ENCODE measurements at regions not wholly inside any gene's neighbourhood (a gene's known extent, or its start where the extent isn't known, plus 50 kb on each side); places are given as distances from the start of the nearest gene placed in this dataset.

GRCh38 chr2:204191574-204191973 is 255.0 kb downstream of the ICOS start:
- DNase-seq = no peak

- DNase-seq = no peak
Observed at GRCh38 chr2:204195498-204195897, 258.9 kb downstream of the ICOS start.

DNA sequence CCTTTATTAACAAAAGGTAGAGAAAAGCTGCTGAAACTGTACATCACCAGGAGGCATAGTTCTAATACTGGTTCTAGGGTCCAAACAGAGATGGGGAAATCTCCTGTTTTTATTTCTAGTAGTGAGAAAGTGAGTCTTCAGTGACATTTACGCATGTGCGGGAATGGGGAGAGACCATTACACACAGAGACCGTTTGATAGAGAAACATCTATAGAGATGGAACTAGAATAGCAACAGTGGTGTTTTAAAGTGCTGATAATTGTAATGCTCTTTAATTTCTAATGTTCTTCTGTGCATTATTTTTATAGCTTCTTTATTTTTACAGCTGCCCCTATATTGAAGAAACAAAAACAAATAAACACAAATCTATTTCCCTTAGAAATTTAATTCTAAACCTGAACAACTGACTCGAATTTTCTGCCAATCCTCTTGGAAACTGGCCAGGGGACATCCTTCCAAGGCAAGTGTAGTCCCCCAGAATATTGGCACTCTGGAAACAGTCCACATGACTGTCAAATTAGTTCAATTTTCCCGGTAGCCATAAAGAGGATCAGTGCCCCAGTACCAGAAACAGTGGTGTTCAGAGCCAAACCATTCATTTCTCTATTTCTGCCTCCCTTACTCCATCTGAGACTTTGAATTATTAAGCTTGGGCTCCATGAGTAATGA is 260.9 kb downstream of the ICOS start:
- DNase-seq = no peak

- no peak for DNase-seq
Observed at GRCh38 chr2:204199357-204199756, 262.8 kb downstream of the ICOS start.

GRCh38 chr2:204201507-204201906 is 264.9 kb downstream of the ICOS start:
- DNase-seq = no peak

DNA sequence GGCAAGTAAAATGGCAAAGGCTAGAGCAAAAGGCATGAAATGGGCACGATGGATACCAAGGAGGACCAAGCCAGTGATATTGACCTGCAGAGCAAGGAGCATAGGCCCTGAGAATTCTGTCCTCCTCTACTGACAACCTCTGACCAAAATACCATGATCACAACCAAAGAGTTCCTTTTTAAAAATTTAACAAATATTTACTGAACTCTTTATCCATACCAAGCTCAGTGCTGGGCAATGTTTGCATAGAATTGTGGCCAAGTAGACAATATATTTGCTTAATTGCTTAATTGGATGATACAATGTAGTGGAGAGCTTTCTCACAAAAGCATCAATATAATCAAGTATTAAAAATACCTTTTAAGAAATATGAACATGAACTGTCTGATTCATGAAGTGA is 265.7 kb downstream of the ICOS start:
- no peak for DNase-seq

GRCh38 chr2:204203704-204204103 is 267.1 kb downstream of the ICOS start:
- DNase-seq = no peak

DNA sequence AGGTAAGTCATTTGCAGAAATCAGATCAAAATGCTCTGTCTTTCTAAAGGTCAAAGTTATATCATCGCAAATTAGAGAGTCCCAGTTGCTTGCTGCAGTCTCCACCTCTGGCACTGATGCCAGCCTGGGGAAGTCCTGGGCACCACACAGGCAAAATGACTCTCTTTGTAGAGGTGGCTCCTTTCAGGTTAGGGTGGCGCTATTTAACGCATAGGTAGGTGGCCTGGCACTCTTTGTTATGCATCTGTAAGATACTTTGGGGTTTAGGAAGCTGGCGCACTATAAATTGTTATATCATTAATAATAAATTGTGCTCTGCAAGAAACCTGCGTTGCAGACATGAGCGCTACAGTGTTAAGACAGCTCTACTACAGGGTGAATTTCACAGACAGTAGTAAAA is 268.5 kb downstream of the ICOS start:
- DNase-seq = no peak

DNA sequence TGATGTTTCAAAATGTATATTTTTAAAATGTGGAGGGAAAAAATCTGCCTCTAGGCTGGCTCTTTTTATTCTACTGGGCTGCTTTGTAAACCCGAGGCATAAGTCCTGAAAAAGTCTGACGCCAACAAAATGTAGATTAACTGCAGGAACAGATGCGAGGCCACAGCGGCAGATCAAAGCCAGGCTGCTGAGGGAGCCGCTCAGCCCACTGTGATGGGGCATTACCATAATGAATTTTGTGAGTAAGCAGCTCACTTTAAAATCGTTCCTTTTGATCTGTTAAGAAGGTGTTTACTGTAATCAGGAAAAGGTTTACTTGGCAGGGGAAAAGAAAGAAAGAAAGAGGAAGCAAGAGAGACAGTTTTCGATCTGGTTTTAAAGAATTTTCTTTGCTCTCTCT is 269.0 kb downstream of the ICOS start:
- DNase-seq = no peak

DNA sequence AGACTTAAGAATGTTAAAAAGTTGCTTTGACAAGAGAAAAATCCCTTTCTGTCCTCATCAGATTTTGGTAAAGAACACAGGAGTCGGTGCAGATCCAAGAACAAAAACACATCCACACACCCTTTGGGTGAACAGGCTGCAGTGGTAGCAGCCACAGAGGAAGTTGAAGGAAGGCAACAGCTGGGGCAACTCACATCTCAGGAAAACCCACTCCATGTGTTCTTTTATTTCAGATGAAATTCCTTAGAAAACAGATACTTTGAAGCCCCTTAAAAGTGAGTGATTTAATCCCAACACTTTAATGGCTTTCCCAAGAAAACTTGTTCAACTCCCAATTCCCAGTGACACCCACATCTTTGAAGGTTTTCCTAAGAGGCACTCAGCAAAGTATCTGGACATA is 271.3 kb downstream of the ICOS start:
- DNase-seq = no peak

- no peak for DNase-seq
Observed at GRCh38 chr2:204213588-204213987, 277.0 kb downstream of the ICOS start.

GRCh38 chr2:204218040-204218439 is 281.5 kb downstream of the ICOS start:
- DNase-seq = no peak

- no peak for DNase-seq
Observed at GRCh38 chr2:204219196-204219595, 282.6 kb downstream of the ICOS start.

- no peak for DNase-seq
Observed at GRCh38 chr2:204220896-204221295, 284.3 kb downstream of the ICOS start.

DNA sequence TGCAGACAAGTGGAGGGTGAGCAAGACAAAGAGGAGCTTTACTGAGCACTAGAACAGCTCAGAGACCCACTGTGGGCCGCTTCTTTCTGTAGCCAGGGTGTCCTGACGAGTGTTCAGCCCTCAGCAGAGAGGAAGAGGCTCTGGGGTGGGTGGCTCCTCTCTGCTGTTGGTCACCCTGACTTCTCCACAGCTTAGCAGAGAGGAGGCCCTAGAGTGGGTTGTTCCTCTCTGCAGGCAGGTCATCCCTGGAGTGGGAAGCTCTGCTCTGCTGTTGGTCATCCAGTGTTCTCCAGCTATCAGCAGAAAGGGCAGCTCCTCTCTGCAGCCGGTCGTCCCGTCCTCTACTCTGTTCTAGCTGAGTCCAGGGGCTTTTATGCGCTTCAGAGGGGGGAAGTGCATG is 286.5 kb downstream of the ICOS start:
- no peak for DNase-seq

DNA sequence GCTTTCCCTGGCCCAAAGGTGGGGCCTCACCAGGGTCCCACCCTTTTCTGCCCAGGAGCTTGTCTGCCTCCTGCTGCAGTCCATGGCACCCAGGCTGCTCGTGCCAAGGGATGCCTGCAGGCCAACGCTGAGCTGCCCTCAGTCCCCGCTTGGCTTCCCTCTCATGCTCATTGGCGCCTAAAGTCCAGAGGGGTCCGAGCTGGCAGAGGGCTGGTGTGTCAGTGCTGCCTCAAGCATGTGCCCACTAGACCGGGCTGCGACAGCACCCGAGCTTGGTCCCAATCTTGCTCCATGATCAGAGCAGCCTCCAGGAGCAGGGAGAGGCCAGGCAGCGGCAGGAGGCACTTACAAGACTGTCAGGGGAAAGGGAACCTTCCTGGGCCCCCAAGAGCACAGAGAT is 287.0 kb downstream of the ICOS start:
- no peak for DNase-seq

- DNase-seq = no peak
Observed at GRCh38 chr2:204225671-204226073, 289.1 kb downstream of the ICOS start.

GRCh38 chr2:204226305-204226880 is 289.8 kb downstream of the ICOS start:
- DNase-seq = no peak

- DNase-seq = peak; percentile 35 to 60
Observed at GRCh38 chr2:204228169-204228886, 291.8 kb downstream of the ICOS start.

DNA sequence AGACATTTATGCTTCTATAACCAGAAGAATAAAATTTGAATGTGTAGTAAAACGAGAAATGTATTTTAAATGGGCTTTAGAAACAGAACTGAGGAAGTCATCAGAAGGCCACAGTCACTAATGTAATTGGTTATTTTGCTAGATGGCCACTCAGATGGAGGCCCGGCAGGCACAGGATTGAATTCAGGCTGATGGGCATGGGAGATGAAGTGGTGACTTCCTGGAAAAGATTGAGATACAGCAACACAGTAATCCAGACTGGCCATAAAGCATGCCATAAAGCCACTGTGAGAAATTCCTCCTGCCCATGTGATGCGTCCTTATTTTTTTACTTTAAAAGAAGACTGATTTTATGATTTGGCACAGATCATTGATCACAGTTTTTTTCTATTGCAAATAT is 297.7 kb downstream of the ICOS start:
- no peak for DNase-seq

DNA sequence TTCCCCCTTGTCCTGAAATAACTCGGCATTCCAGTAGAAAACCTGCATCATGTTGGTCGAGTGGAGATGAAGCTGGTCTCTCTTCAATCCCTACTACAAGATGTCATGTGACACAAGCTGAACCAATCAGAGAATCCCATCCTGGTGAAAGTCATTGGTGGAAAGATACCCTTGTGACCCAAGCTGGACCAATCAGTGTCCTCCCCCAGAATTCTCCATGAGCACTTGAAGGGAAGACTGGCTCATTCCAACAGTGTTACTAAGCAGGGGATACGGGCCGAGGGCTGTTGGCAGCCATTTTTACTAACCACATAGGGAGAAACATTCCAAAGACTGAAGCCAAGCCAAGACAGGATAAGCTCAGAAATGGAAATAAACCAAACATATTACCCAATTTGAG is 298.3 kb downstream of the ICOS start:
- DNase-seq = no peak

GRCh38 chr2:204237416-204237815 is 300.9 kb downstream of the ICOS start:
- DNase-seq = no peak

DNA sequence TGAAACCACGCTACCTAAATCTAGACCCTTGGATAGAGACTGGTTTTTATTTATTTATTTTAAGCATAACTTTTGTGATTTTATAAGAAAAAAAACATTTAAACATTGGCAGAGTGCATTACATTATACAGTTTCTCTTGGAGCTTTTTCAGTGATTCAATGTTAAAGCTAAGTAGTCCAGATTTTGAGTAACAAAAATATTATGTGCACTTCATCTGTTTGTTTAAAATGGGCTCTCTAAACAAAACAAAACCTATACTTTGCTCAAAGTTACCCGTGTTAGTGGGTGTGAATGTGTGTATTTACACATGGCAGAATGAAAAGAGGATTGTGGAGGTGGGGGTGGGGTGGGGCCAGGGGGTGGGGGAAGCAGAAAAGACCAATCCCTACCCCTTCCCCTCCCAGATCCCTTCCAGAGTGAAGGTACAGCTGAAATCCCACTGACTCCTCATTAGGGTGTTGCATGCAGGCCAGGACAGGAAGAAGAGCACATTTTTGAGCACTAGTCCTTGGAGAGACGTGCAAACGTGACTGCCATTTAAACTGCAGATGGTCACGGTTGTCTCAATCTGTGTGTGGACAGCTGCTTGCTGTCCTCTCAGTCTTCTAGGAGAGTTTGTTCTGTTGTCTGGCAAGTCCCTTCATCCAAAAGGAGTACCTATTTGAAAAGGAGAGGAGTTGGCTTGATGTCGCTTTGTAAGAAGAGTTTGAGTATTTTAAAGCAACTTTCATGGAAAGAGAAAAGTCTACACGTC is 303.0 kb downstream of the ICOS start:
- DNase-seq = no peak

- DNase-seq = no peak
Observed at GRCh38 chr2:204240961-204241360, 304.3 kb upstream of the PARD3B start.
